ENCODE measurements at regions not wholly inside any gene's neighbourhood (a gene's known extent, or its start where the extent isn't known, plus 50 kb on each side); places are given as distances from the start of the nearest gene placed in this dataset.

DNA sequence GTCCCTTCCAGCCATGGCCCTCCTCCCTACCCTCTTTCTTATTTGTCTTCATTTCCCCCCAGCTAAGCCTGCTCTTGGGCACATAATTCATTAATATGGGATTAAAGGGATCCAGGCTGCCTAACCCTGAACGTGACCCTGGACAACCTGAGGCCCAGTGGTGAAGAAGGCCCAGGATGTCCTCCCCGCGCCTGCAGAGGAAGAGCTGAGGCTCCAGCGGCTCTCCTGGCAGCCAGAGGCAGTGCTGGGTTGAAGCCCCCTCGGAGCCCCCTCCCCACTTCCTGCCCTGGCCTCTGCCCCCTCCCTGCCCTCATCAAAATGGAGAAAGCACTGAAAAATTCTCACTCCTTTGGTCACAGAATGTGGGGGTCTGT, 96.5 kb upstream of the ATP2B2 start:
- Histone ChIP-seq H3K27me3 (ENCODE audit: control insufficient read depth in 1 of 2, insufficient read depth in 2 of 2, low read length in 2 of 2) (peaks cover 0 to 3% of the 10 kb centered on the region in 2 donors), H3K36me3 (ENCODE audit: control insufficient read depth in 2 of 2, insufficient read depth in 2 of 2, low read length in 2 of 2) (no peaks in the 10 kb centered on the region), H3K9me3 (ENCODE audit: control insufficient read depth in 2 of 2, low read length in 2 of 2) (no peaks in the 10 kb centered on the region), H3K27ac (ENCODE audit: low read length) (no peak overlapping the region), H3K4me1 (ENCODE audit: control insufficient read depth, insufficient read depth, low read length) (no peaks in the 10 kb centered on the region), H3K4me3 (ENCODE audit: low read length in 2 of 2) (no peak overlapping the region), H3K9ac (ENCODE audit: low read length in 2 of 2) (no peak overlapping the region)

DNA sequence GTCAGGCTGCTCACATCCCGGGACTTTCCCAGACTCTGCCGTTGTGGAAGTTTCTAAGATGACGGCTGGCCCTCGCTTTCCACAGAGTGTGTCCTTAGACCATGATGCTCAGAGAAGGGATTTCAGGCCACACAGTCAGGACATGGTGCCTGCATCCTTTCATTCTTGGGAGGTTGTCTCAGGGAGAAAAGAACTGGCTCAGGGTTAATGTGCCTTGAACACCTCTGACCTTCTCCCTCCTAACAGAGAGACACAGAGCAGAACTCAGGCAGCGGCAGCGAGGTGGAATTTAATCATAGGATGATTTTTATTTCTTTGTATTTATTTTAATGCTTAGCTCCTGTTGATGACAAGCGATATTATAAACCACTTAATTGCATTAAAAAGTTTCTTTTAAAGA, 96.9 kb upstream of the ATP2B2 start:
- Histone ChIP-seq H3K27me3 (ENCODE audit: control insufficient read depth in 1 of 2, insufficient read depth in 2 of 2, low read length in 2 of 2) (peaks cover 0 to 5% of the 10 kb centered on the region in 2 donors), H3K36me3 (ENCODE audit: control insufficient read depth in 2 of 2, insufficient read depth in 2 of 2, low read length in 2 of 2) (no peaks in the 10 kb centered on the region), H3K4me1 (ENCODE audit: control insufficient read depth, insufficient read depth, low read length) (no peaks in the 10 kb centered on the region), H3K4me3 (ENCODE audit: low read length in 2 of 2) (no peak overlapping the region), H3K27ac (ENCODE audit: low read length) (no peak overlapping the region), H3K9ac (ENCODE audit: low read length in 2 of 2) (no peak overlapping the region), H3K9me3 (ENCODE audit: control insufficient read depth in 2 of 2, low read length in 2 of 2) (no peaks in the 10 kb centered on the region)

DNA sequence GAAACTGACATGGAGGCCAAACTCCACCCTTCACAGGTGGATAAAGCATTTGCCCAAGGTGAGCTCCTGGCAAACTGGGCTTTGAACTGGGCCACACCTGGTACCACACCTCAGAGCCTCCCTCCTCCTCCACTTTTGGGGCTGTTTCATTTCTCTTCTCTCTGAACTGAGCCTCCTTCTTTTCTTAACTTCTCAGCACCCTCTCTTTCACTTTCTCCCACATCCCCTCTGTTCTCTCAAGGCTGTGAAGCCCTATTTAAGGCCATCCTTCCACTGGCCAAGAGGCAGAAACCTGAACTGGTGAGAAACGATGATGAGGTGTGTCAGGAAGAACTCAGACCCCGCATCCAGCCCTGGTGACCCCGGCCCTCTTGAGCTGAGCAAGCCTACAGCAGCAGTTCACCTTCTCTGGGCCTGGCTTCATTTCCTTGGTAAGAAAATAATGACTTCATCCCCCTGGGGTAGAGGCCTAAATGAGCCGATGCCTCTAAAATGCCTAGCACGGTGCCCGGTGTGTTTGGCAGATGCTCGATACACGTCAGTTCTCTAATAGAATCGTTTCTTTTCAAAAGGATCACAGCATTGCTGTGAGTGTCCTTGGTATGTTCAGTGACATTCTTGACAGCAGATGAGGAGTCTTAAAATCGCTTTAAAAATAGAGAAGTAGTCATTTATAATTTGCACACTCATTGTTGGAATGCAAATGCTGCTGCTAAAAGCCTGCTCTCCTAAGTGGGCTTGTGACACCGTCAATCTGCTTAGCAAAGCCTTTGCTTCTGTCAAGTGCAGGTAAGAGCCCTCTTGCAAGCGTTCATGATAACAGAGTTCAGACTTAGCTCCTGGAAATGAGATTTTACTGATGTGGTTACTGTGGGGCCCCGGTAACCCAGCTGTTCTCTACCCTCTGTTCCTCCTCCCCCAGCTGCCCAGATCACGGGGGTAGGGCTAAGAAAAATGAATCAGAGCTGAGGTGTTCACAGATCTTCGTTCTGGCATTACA, 97.7 kb upstream of the ATP2B2 start:
- no peak overlapping the region for H3K27ac ChIP-seq (ENCODE audit: low read length)
- no peaks in the 10 kb centered on the region for H3K4me1 ChIP-seq (ENCODE audit: control insufficient read depth, insufficient read depth, low read length)
- no peak overlapping the region for H3K4me3 ChIP-seq (ENCODE audit: low read length in 2 of 2)
- H3K9ac ChIP-seq (ENCODE audit: low read length in 2 of 2) = no peak overlapping the region
- no peaks in the 10 kb centered on the region for H3K36me3 ChIP-seq (ENCODE audit: control insufficient read depth in 2 of 2, insufficient read depth in 2 of 2, low read length in 2 of 2)
- H3K27me3 ChIP-seq (ENCODE audit: control insufficient read depth in 1 of 2, insufficient read depth in 2 of 2, low read length in 2 of 2) = peaks cover 0 to 8% of the 10 kb centered on the region in 2 donors
- H3K9me3 ChIP-seq (ENCODE audit: control insufficient read depth in 2 of 2, low read length in 2 of 2) = no peaks in the 10 kb centered on the region

DNA sequence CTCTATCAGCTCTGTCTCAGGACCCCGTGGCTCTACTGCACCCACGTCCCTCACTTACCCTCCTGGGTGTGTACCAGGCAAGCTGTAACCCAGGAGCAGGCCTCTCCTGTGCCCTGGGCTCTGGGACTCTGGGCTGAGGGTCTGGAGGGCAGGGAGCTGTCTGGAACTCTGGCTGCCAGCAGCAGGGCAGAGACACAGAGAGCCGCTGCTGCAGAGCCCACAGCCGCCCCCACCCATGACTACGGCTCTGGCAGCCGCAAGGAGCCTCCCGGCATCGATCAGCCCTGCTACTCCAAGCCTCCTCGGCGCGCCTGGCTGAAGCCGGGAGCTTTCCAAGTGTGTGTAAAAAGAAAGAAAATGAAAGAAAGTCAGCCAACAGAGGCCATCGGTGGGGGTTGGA, 103.7 kb upstream of the ATP2B2 start:
- Histone ChIP-seq H3K4me3 (ENCODE audit: low read length in 2 of 2) (no peak overlapping the region), H3K9ac (ENCODE audit: low read length in 2 of 2) (no peak overlapping the region), H3K27me3 (ENCODE audit: control insufficient read depth in 1 of 2, insufficient read depth in 2 of 2, low read length in 2 of 2) (peaks cover 0 to 8% of the 10 kb centered on the region in 2 donors)

DNA sequence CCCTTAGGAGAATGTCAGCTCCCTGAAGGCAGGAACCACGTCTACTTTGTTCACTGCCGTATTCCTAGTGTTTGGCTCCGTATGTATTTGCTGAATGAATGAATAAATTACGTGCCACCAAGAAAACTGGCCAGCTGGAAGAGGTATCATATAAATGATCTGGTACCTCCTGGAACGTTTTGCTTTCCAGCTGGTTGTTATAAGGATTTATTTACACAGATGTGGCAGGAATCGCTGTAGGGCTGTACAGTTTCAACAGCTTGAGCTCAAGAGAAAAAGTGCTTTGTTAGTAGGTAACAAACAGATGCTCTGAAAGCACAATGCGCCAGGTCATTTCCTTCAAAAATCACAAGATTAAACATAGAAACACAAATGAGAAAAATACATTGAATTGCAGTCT, 108.8 kb upstream of the ATP2B2 start:
- H3K27me3 ChIP-seq (ENCODE audit: control insufficient read depth in 1 of 2, insufficient read depth in 2 of 2, low read length in 2 of 2) = peaks cover 0 to 6% of the 10 kb centered on the region in 2 donors
- no peaks in the 10 kb centered on the region for H3K4me1 ChIP-seq (ENCODE audit: control insufficient read depth, insufficient read depth, low read length)
- peaks cover 2 to 9% of the 10 kb centered on the region in 2 donors for H3K9me3 ChIP-seq (ENCODE audit: control insufficient read depth in 2 of 2, low read length in 2 of 2)
- no peaks in the 10 kb centered on the region for H3K36me3 ChIP-seq (ENCODE audit: control insufficient read depth in 2 of 2, insufficient read depth in 2 of 2, low read length in 2 of 2)
- H3K27ac ChIP-seq (ENCODE audit: low read length) = no peak overlapping the region
- no peak overlapping the region for H3K4me3 ChIP-seq (ENCODE audit: low read length in 2 of 2)
- no peak overlapping the region for H3K9ac ChIP-seq (ENCODE audit: low read length in 2 of 2)

More for the DNA sequence above, 103.7 kb upstream of the ATP2B2 start:
- Histone ChIP-seq H3K36me3 (ENCODE audit: control insufficient read depth in 2 of 2, insufficient read depth in 2 of 2, low read length in 2 of 2) (no peaks in the 10 kb centered on the region), H3K27ac (ENCODE audit: low read length) (no peak overlapping the region), H3K4me1 (ENCODE audit: control insufficient read depth, insufficient read depth, low read length) (no peaks in the 10 kb centered on the region), H3K9me3 (ENCODE audit: control insufficient read depth in 2 of 2, low read length in 2 of 2) (peaks cover 2 to 9% of the 10 kb centered on the region in 2 donors)

DNA sequence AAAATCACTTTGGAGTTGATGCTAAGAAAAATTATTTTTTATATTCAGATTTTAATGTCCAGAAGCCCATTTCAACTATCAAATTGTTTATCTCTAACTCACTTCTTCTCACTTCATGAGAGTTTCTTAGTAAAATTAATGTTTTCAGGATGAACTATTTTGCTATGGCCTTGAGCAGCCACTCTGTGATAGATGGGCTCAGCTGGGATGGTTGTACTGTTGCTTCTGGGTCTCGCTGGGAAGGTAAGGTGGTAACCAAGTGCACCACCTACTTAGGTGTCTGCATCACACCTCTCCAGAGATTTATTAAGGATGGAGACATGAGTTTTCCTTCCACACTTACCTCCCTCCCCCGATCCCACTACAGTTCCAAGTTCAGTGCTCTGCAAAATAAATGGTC, 110.3 kb upstream of the ATP2B2 start:
- Histone ChIP-seq H3K4me1 (ENCODE audit: control insufficient read depth, insufficient read depth, low read length) (no peaks in the 10 kb centered on the region), H3K36me3 (ENCODE audit: control insufficient read depth in 2 of 2, insufficient read depth in 2 of 2, low read length in 2 of 2) (no peaks in the 10 kb centered on the region), H3K27me3 (ENCODE audit: control insufficient read depth in 1 of 2, insufficient read depth in 2 of 2, low read length in 2 of 2) (peaks cover 0 to 8% of the 10 kb centered on the region in 2 donors), H3K27ac (ENCODE audit: low read length) (no peak overlapping the region), H3K4me3 (ENCODE audit: low read length in 2 of 2) (no peak overlapping the region), H3K9ac (ENCODE audit: low read length in 2 of 2) (no peak overlapping the region), H3K9me3 (ENCODE audit: control insufficient read depth in 2 of 2, low read length in 2 of 2) (peaks cover 2 to 9% of the 10 kb centered on the region in 2 donors)

DNA sequence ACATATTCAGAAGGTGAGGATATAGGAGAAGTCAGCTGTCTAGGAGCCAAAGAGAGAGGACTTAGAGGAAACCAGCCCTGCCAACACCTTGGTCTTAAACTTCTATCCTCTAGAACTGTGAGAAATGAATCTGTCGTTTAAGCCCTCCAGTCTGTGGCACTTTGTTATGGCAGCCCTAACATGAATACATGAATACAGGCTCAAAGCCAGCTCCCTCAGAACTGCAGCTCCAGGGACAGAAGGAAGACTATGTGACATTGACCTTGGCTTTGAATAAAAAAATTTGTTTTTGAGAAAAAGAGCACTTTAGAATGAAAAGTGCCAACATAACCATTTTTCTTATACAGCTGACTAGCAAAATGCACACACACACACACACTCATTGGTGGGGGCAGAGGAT, 110.9 kb upstream of the ATP2B2 start:
- H3K9me3 ChIP-seq (ENCODE audit: control insufficient read depth in 2 of 2, low read length in 2 of 2) = peaks cover 2 to 9% of the 10 kb centered on the region in 2 donors
- H3K27me3 ChIP-seq (ENCODE audit: control insufficient read depth in 1 of 2, insufficient read depth in 2 of 2, low read length in 2 of 2) = peaks cover 0 to 10% of the 10 kb centered on the region in 2 donors
- H3K4me3 ChIP-seq (ENCODE audit: low read length in 2 of 2) = no peak overlapping the region
- H3K36me3 ChIP-seq (ENCODE audit: control insufficient read depth in 2 of 2, insufficient read depth in 2 of 2, low read length in 2 of 2) = no peaks in the 10 kb centered on the region
- H3K9ac ChIP-seq (ENCODE audit: low read length in 2 of 2) = no peak overlapping the region
- no peak overlapping the region for H3K27ac ChIP-seq (ENCODE audit: low read length)
- H3K4me1 ChIP-seq (ENCODE audit: control insufficient read depth, insufficient read depth, low read length) = no peaks in the 10 kb centered on the region

DNA sequence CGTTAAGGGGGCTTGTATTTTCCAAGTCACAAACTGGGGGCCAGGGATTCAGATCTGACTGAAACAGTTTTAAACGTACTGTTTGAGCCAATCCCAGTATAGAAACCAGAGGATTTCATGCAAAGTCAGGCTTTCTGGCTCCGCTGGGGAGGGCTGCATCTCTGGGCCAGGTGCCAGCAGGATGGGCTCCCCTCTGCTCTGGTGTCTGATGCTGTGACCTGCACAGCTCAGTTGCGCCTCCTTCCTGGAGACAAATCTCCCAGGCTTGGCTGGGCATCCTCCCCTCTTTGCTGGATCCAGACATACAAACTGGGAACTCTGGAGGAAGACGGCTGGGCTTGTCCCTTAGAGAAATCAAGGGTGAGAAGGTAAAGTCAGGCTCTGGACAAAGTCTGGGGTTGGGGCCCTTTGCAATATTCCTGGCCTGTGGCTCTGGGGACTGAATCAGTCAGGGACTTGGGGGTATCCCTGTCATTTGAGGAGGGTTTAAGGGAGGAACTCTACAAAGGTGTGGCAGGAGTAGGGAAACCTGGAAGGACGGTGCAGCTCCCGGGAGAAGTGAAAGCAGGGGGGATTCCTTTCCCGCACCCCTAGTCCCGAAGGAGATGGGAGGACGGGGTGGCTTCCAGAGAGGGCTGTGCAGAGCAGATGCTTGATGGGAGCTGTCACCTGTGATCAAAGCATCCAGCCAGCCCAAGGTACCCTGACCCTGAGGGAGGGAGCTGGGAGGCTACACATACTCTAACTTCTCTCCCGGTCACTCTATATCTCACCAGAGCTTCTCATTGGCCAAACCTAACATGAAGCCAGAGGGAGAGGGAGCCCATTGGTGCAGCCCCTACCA, 114.8 kb upstream of the ATP2B2 start:
- H3K36me3 ChIP-seq (ENCODE audit: control insufficient read depth in 2 of 2, insufficient read depth in 2 of 2, low read length in 2 of 2) = no peaks in the 10 kb centered on the region
- H3K9me3 ChIP-seq (ENCODE audit: control insufficient read depth in 2 of 2, low read length in 2 of 2) = no peaks in the 10 kb centered on the region
- H3K9ac ChIP-seq (ENCODE audit: low read length in 2 of 2) = no peak overlapping the region
- H3K4me3 ChIP-seq (ENCODE audit: low read length in 2 of 2) = no peak overlapping the region
- H3K4me1 ChIP-seq (ENCODE audit: control insufficient read depth, insufficient read depth, low read length) = no peaks in the 10 kb centered on the region
- H3K27ac ChIP-seq (ENCODE audit: low read length) = no peak overlapping the region
- H3K27me3 ChIP-seq (ENCODE audit: control insufficient read depth in 1 of 2, insufficient read depth in 2 of 2, low read length in 2 of 2) = peaks cover 6 to 17% of the 10 kb centered on the region in 2 donors

DNA sequence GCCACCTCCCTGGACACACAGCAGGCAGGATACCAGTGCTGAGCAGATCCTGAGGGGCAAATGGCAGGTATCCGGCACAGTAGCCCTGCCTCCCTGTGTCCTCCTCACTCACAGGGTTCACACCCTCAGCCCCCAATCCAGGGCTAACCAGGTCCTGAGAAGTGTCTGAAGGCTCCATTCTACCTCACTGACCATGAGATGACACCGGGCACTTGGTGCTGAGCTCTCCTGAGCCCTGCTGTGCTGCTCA, 115.4 kb upstream of the ATP2B2 start:
- Histone ChIP-seq H3K36me3 (ENCODE audit: control insufficient read depth in 2 of 2, insufficient read depth in 2 of 2, low read length in 2 of 2) (no peaks in the 10 kb centered on the region), H3K9me3 (ENCODE audit: control insufficient read depth in 2 of 2, low read length in 2 of 2) (no peaks in the 10 kb centered on the region), H3K9ac (ENCODE audit: low read length in 2 of 2) (no peak overlapping the region), H3K27ac (ENCODE audit: low read length) (no peak overlapping the region), H3K4me1 (ENCODE audit: control insufficient read depth, insufficient read depth, low read length) (no peaks in the 10 kb centered on the region), H3K4me3 (ENCODE audit: low read length in 2 of 2) (no peak overlapping the region), H3K27me3 (ENCODE audit: control insufficient read depth in 1 of 2, insufficient read depth in 2 of 2, low read length in 2 of 2) (peaks cover 6 to 17% of the 10 kb centered on the region in 2 donors)

DNA sequence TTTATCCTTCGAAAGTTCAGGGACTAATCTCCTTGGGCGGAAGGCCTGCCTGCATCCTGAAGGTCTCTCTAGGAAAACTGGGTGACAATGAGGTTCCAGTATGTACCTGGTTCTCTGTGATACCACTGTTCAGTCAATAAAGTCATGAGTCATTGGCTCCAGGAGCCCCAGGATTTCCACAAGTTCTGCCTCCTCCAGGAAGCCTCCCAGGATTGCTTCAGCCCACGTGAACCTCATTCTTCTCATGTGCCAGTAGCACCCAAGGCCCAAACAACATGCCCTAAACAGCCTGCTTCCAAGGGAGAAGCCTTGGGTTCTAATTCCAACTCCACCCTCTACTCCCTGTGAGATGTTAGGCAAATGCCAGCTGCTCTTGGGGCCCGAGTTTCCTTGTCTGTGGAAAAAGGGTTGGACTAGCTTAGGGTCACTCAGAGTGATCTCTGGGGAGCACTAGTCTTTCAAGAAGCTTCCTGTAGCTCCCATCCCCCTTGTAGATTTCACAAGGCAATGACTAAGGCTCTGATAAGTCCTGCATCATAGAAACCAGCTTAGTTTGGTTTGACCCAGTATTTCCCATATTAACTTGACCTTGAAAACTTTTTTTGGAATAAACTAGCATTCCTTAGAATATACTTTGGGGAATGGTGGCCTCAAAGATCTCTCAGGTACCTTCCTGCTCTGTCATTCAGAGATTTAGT, 118.3 kb upstream of the ATP2B2 start:
- Histone ChIP-seq H3K4me3 (ENCODE audit: low read length in 2 of 2) (no peak overlapping the region), H3K36me3 (ENCODE audit: control insufficient read depth in 2 of 2, insufficient read depth in 2 of 2, low read length in 2 of 2) (no peaks in the 10 kb centered on the region), H3K27me3 (ENCODE audit: control insufficient read depth in 1 of 2, insufficient read depth in 2 of 2, low read length in 2 of 2) (peaks cover 6 to 17% of the 10 kb centered on the region in 2 donors), H3K9me3 (ENCODE audit: control insufficient read depth in 2 of 2, low read length in 2 of 2) (no peaks in the 10 kb centered on the region), H3K27ac (ENCODE audit: low read length) (no peak overlapping the region), H3K9ac (ENCODE audit: low read length in 2 of 2) (no peak overlapping the region), H3K4me1 (ENCODE audit: control insufficient read depth, insufficient read depth, low read length) (no peaks in the 10 kb centered on the region)

Data from stomach smooth muscle (tissue), 2 donors.